Activated T-helper 9 cell treated with anti-CD3 and anti-CD28 coated beads, Interleukin-2, amount 50 U/mL, for 16 hours (primary cell): ENCODE measurements at regions not wholly inside any gene's neighbourhood (a gene's known extent, or its start where the extent isn't known, plus 50 kb on each side); places are given as distances from the start of the nearest gene placed in this dataset.

ENCODE experiments used
- DNase-seq: peaks from one replicate; pipeline ENCODE4 v3.0.0-alpha.2; 2020; ENCODE audit warnings: low read depth

DNA sequence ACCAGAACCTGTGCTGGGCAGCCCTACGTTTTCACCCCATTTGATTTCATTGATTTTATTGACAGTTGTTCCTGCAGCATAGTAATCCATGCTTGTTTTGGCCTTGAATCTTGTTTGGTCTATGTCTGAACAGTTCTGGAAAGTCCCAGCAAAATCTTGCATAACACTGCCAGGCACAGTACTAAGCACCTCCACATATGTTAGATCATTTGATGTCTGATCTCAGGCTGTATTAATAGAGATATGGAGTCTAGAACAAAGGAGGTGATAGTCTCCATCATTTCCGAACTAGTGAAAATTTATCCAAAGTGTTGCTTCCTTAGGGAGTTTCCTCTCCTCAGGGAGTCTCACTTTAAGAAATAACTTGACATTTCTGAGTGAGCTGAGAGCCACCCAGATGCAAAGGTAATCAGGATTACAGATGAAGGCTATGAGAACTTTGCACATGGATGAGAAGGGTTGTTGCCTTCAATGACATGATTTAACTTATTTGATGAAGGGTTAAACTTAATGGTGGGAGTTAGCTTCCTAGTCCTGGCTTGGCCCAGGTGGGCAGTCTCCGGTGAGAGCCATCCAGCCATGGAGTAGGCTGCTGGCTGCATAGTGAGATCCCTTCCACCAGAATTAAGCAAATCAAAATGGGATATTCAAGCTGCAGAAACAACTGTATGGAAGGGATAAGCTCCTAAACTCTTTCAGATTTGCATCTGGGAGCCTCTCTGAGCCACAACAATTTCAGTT lies 173.8 kb upstream of the MVB12B start:
- DNase-seq, result no peak

DNA sequence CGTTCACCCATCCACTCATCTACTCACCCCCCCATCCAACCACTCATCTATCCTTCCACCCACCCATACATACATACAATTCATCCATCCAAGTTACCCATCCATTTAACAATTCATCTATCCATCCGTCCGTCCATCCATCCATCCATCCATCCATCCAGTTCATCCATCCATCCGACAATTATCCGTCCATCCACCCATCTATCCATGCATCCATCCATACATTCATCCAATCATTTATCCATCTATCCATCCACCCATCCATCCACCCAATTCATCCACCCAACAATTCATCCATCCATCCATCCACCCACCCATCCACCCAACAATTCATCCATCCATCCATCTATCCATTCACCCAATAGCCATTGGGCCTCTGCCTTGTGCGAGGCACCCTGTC lies 173.2 kb upstream of the MVB12B start:
- DNase-seq, result no peak

DNA sequence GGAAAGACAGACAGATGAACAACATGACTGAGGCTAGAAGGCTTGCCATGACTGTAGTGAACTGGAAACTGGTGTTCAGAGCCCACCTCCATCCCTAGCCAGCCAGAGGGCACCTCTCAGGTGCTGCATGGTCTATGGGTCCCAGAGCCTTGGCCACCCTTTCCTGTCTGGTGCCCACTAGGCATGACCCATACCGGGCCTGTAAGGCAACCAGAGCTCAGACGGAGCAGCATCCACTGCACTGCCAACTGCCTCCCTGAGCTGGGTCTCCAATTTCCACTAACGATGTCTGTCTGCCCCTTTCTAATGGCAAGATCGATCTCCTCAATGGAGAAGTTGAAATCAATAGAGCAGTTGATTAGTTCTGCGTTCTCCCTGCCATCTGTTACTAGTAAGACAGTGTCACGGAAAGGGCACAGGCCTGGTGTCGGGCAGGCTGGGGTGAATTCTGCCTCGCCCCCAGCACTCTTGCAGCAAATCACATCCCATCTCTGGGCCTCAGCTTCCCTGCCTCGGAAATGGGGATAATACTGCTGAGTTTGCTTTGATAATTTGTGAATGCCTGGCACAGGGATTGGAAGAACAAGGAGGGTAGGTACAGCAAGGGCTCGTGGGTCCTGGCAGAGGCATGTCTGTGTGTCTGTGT lies 172.3 kb upstream of the MVB12B start:
- no peak for DNase-seq

DNA sequence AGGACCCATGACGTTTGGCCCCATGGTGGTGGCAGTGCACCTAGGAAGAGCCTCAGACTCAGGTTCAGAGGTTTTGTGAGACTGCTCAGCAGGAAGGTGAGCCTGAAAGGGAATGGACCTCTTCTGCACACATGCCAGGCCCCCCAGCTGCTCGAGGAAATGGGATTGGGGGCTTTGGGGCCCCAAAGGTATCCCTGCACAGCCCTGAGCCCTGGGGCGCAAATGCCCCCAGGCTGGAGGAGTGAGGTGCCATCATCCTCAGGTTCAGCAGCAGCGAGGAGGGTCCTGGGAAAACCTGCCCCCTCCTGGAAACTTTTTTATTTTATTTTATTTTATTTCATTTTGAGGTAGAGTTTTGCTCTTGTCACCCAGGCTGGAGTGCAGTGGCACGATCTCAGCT lies 171.8 kb upstream of the MVB12B start:
- DNase-seq, result no peak

DNA sequence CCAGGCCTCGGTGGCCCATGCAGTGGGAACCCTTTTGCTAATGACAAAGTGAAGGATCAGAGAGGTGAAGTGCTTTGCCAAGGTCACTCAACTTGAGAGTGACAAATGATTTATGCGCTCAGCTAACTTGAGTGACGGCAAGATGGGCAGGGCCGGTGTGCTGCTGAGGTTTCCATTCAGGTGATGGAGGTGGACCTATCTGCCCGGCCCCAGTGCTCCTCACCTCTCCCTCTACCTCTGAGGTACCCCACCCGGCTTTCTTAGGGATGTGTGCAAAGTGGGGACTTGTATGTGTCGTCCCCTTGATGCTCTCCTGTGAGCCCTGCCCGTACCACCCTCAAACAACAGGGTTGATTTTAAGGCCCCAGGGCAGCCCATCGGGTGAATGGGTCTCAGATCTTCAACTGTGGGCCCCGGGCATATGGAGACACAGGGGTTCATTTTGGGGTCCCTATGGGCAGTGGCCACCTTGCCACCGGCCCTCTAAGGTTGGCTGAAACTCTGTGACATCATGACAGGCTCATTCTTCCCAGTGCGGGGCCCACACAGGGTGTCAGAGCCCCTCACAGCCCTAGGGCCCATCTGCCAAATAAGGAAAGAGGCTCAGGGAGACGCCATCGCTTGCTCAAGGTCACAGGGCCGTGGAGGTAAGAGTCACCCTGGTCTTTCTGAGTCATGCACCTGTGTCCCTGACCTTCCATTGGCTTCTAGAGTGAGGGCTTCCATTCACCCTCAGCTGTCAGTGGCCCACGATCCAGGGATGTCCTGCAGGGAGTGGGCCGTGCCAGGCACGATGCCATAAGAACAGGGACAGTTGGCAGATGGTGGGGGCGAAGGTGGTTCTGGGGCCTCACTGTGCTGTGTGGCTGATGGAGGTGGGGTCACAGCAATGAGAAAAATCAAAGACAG lies 170.6 kb upstream of the MVB12B start:
- no peak for DNase-seq

DNA sequence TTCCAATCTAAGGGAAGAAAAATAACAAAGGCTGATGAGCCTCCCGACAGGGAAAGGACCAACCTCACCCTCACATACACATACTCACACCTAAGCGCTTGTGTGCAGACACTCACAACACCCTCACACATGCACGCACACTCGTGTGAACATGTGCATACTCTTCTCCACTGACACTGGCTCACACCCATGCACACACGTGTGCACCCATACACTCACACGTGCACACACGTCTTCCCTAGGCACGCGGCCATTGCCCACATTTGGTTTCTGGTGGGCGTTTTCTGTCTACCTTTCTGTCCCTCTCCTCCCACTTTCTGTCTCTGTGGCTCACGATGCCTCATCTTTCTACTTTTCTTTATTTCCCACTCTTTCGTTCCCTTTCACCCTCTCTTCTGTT lies 169.7 kb upstream of the MVB12B start:
- no peak for DNase-seq

DNA sequence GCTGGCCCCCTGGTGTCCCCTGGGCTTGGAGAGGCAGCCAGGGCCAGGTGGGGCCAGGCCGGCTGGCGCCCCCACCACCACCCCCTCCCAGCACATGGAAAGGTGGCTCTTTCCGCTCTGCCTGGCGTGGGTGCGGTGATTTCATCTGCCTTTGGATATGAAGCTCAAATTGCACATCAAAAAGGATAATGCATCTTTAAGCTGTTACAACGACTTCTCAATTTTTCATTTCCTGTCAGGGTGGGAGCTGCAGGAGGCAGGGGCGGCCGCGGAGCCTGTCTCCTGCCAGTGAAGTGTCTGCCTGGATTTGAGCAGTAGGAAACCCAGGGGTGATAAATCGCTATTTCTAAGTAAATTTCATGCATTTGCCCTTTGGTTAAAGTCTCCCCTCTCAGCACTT lies 169.2 kb upstream of the MVB12B start:
- DNase-seq, result no peak

DNA sequence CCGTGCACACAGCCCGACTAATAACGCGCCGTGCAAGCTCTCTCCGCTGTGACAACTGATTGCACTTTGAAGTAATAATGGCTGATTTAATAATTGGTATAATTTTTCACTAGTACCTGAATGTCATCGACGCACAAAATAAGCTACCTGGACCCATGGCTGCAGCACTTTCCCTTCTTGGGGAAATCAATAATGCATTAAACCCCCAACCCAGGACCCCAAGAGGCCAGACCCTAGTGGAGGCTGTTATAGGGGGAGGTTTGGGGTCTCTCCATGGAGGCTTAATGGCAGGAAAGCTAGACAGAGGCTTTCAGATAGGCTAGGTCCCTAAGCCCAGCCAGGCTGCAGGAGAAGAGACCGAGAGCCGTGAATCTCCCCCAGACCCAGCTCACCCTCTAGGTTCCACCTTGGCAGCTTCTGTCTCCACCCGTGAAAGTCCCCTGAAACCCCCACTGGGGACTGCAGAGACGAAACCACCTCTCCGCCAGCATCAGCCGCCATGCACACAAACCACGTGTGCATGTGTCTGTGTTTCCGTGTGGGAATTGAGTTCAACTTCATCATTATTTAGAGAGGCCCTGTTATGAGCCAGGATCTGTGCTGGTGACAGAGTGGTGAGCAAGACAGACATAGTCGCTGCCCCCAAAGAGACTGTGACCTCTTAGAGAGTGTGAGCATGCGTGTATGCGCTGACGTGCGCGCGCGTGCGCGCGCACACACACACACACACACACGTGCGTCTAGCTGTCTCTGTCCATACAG lies 168.6 kb upstream of the MVB12B start:
- DNase-seq, result no peak

DNA sequence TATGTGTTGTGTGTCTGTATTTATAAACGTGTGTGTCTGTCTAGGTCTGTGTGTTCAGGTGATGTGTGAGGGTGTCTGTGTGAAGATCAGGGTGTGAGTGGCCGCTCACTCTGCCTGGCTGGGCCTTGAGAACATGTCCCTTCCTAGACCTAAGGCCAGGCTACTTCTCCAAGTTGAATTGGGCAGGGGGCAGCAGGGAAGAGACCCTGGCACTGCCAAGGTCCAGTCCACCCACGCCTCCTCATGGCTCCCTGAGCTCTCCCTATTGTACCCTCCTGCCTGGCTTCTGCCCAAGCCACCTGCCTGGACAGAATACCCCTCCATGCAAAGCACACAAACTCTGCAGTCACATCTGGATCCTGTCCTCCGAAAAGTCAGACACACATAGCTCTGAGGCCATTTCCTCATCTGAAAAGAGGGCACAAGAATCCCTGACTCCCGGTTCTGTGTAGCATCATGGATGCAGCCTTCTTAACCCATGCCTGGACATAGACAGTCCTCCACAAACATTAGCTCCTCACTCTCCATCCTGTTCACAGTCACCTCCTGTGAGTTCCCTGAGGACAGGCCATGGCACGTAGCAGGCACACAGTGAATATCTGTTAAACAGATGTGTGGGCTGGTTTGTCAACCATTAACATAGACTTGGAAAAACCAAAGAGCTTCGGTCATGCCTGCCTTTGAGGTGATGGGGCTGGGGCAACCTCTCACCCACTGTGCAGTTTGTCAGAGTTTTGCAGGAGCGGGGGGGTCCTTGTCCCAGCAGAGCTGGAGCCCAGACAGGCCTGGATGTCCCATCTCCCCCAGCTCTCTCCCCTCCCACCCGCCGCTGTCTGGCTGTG lies 167.8 kb upstream of the MVB12B start:
- DNase-seq, result no peak

DNA sequence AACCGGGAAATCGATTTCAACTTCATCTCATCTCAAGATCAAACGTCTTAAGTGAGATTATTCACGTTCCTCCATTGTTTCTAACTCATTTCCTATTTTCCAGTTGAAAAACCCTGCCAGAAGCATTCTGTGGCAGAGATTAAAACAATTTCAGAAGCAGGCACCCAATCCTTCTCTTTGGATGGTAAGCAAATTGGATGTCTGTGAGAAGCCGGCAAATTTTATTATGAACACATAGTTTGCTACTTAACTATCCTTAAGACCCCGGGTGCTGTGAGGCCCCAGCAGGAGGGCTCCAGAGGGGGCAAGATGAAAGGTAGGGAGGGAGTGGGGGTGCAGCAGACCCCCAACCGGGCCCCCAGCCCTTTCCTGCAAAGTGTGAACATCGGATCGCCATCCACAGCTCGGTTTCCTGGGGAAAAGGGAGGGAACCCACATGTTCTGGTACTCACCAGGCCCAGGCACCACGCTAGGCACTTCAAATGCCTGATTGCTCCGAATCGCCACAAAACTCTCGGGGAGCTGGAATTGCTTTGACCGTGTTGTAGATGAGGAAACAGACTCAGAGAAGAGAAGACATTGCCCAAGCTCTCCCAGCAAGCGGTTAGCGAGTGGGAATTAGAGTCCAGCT lies 167.1 kb upstream of the MVB12B start:
- DNase-seq, result no peak

DNA sequence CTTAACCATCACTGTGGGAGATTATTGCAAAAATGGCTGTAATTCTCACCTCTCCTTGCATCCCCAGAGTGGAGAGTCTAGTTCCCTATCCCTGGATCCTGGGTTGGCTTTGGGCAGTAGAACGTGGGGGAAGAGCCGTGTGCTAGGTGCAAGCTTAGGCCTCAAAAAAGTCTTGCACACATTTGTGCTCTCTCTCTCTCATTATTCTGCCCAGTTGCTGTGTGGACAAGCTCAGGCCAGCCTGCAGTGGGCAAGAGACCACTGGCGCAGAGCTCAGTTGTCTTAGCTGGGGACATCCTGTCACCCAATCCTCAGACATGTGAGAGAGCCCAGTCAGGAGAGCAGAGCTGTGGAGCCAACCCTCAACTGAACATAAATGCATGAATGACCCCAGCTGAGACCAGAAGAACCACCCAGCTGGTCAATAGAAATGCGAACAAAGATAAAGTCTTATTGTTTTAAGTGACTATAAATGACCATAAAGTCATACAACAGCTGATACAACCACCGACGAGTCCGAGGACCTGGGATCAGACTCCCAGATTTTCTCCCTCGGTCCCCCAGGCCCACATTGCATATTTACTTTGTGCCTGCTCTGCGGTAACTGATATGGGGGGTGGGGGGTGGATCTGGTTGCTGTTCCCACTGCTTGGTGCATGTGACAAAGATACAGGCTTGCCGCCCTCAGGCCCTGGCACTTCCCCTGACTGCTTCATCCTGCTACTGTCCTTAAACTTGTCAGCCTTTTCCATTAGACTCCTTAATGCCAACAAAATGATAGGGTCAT lies 166.4 kb upstream of the MVB12B start:
- no peak for DNase-seq

DNA sequence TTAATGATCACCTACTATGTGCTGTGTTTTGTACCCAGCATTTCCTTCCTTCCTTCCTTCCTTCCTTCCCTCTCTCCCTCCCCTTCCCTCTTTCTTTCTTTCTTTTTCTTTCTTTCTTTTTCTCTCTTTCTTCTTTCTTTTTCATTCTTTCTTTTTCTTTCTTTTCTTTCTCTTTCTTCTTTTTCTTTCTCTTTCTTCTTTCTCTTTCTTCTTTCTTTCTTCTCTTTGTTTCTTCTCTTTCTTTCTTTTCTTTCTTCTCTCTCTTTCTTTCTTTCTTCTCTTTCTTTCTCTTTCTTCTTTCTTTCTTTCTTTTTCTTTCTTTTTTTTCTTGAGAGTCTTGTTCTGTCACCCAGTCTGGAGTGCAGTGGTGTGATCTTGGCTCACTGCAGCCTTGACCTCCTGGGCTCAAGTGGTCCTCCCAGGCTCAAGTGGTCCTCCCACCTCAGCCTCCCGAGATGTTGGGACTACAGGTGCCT lies 165.7 kb upstream of the MVB12B start:
- no peak for DNase-seq

DNA sequence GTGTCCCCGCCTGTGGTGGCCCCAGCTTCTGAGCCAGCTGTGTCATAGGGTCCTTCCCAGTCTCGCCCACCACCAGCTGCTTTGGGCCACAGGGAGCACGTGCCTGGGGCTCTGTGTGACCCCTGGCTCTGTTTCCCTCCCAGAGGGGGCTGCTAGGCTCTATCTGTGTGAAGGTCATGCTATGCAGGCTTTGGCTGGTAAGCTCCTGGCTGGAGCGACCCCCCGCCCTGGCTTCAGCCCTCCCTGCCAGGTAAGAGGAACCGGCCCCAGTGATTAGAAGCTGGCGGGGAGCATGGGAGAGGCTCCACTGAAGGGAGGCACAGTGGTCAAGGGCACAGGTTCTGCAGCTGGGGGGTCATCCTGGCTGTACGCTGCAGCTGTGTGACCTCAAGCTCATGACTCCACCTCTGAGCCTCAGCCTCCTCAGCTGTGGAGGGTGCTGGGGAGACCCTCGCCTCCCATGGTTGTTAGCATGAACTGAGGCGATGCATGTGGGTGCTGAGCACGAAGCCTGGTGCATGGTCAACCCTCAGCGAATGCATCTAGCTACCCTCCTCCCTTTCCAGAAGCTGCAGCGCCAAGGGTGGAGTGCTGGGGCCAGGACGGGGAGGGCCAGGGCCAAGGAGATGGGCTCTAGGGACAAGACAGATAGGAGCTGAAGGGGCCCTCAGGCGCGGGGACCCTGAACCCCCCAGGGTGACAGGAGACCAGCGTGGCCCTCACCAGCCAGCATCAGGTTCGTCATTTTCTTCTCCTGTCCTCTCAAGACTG lies 163.8 kb upstream of the MVB12B start:
- no peak for DNase-seq

DNA sequence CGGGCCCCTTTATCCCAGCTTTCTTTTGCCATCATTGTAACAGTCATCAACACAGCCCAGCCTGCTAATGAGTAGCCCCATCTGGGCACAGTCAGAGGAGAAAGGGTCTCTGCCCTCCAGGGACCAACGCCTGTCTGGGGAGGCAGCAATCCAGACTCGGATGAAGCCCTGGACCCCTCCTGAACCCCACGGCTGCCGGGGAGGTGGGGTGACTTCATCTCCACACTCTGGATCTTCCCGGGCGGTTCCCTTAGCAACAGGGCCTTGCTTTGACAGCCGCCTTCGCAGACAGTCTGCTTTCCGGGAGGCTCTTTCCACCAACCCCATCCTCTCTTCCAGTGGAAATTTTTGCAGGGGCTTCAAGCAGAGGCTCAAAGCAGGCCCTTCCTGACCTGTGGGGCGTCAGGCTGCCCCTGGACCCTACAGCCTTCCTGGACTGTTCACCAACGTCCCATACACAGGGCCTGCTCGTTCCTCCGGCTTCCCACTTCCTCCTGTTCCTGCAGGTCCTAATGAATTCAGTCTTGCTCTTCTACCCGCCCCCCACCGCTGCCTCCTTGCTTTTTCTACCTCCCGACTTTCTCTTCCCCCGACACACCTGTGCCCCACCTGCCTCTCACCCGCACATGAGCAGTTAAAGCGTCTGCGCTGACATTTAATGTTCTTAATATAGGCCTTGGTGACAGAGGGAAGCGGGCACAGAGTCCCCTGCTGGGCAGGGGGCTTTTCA lies 161.7 kb upstream of the MVB12B start:
- DNase-seq, result no peak

DNA sequence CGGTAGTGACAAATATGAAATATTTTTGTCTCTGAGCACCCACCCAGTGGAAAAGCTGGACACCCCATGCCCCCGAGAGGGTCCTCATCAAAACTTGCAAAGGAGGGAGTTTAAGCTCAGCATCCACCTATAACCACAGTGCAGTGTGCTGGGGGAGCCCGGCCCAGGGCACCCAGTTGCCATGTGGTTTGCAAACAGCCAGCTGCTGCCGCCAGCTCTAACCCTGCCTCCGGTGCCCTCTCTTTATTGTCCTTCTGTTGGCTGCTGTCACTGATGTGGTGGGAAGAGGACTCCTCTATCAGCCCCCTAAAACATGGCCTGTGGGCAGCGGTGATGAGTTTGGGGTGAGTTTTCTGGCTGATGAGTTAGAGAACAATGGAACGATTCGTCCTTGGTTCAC lies 160.9 kb upstream of the MVB12B start:
- DNase-seq, result no peak

DNA sequence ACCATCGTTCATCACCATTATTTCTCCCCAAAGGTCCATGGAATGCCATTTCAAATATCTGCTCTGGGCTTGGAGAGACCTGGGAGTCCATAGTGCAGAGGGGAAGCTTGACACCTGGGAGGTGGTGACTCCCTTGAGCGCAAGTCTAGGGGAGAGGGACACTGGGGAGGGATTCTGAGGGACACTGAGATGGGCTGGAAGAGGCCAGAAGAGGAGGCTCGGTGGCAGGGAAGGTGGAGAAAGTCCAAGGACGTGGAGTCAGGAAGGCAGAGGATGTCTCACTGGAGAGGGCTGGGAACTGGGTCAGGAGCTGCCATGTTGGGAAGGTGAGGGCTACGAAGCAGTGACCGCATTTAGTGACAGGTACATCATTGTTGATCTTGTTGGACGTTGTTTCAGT lies 160.3 kb upstream of the MVB12B start:
- DNase-seq, result no peak

DNA sequence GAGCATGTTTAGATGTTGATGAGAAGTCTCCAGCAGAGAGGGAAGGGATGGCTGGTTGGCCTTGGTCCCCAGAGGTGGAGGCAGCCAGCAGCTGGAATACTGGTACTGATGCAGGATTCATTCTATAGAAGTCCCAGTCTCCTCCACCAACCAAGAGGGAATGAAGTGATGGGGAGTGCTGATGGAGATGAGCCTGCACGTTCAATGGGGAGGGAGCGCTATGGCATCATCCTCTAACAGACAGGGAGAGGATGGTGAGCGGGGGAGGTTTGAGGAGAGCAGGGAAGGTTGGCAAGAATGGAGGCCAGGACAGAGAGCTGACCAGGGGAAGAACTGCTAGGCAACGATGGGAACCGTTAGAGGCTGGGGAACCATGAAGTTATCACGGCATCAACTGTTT lies 159.8 kb upstream of the MVB12B start:
- DNase-seq, result no peak

DNA sequence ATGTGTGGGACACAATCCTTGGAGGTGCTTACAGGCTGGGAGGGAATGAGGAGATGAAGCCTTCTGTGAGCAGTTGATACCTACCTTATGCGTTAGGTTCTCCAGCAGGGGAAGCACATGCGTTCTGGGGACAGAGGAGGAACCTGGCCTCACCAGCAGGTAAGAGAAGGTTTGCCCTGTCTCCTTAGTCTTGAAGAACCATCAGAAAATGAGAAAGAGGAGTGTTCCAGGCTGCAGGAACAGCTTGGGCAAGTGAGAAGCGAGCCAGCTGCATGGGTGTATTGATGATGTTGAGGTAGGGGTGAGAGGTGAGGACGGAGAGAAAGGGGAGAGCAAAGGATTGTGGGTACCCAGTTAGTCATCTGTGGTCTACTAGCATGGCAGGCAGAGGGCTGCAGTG lies 156.9 kb upstream of the MVB12B start:
- DNase-seq, result no peak
